Ovary (tissue), 3 donors: ENCODE measurements at regions not wholly inside any gene's neighbourhood (a gene's known extent, or its start where the extent isn't known, plus 50 kb on each side); places are given as distances from the start of the nearest gene placed in this dataset.

Source experiments
- CTCF ChIP-seq, 3 donors: fragments of 450-650 bp in 2 of 3; fragments of 200-600 bp in 1 of 3; IDR thresholded peaks; one replicate each; pipeline versions ENCODE4 v1.5.1 to v1.8.0; 2016 to 2022; ENCODE audit warnings: antibody characterized with exemption in 3 of 3, mild to moderate bottlenecking in 1 of 3
- EP300 ChIP-seq: sonication (generic); formaldehyde crosslinking; IDR thresholded peaks from one replicate; pipeline ENCODE4 v1.6.1; 2017; ENCODE audit warnings: antibody characterized with exemption
- POLR2A ChIP-seq: fragments of 450-650 bp; IDR thresholded peaks from one replicate; pipeline ENCODE4 v1.6.1; 2017; ENCODE audit warnings: antibody characterized with exemption, mild to moderate bottlenecking, moderate library complexity
- donor health status: DM: no; HTN: no; CAD: no.

GRCh38 chr2:217357886-217358620 lies 498.2 kb upstream of the TNP1 start:
- TF ChIP-seq CTCF (IDR thresholded peaks at IDR 0.05) (no peak), POLR2A (no peak), EP300 (no peak)
